ENCODE measurements at regions not wholly inside any gene's neighbourhood (a gene's known extent, or its start where the extent isn't known, plus 50 kb on each side); places are given as distances from the start of the nearest gene placed in this dataset.

DNA sequence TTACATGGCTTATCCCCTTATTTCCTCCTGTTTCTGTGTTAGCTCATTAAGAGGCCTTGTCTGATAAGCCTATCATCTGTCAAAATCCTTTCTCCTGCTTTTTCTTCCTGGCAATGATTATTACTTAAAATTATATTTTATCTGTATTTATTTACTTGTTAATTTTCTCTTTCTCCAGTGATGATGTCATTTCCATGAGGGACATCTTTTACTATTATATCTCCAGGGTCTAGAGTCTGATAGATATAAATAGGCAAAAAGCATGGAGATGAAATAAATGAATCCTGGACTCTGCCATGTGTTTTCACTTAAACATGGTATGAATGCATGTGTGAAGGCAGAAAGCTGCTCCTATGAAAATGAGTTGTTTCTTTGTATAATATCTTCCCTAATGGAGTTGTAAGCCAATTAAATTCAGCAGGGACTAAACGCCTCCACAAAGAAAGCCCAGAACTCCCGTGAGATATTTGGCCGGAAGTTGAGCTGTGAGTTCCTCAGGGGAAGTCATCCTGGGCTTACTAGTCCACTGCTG is 375.2 kb downstream of the TUSC7 start (continued):
- TF ChIP-seq, protein P1, sequence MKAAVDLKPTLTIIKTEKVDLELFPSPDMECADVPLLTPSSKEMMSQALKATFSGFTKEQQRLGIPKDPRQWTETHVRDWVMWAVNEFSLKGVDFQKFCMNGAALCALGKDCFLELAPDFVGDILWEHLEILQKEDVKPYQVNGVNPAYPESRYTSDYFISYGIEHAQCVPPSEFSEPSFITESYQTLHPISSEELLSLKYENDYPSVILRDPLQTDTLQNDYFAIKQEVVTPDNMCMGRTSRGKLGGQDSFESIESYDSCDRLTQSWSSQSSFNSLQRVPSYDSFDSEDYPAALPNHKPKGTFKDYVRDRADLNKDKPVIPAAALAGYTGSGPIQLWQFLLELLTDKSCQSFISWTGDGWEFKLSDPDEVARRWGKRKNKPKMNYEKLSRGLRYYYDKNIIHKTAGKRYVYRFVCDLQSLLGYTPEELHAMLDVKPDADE (IDR thresholded peaks at IDR 0.05), result no peak
- no peak for TF ChIP-seq ZNF331 (CRISPR knock-in tag; IDR thresholded peaks at IDR 0.05; ENCODE audit: low read depth)
- TF ChIP-seq, protein P2, sequence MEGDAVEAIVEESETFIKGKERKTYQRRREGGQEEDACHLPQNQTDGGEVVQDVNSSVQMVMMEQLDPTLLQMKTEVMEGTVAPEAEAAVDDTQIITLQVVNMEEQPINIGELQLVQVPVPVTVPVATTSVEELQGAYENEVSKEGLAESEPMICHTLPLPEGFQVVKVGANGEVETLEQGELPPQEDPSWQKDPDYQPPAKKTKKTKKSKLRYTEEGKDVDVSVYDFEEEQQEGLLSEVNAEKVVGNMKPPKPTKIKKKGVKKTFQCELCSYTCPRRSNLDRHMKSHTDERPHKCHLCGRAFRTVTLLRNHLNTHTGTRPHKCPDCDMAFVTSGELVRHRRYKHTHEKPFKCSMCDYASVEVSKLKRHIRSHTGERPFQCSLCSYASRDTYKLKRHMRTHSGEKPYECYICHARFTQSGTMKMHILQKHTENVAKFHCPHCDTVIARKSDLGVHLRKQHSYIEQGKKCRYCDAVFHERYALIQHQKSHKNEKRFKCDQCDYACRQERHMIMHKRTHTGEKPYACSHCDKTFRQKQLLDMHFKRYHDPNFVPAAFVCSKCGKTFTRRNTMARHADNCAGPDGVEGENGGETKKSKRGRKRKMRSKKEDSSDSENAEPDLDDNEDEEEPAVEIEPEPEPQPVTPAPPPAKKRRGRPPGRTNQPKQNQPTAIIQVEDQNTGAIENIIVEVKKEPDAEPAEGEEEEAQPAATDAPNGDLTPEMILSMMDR (conservative IDR thresholded peaks at IDR 0.05; ENCODE audit: low read depth in 2 of 2), result no peak
- TF ChIP-seq ZNF114 (CRISPR knock-in tag; IDR thresholded peaks at IDR 0.05), result no peak
- TF ChIP-seq, protein P3, sequence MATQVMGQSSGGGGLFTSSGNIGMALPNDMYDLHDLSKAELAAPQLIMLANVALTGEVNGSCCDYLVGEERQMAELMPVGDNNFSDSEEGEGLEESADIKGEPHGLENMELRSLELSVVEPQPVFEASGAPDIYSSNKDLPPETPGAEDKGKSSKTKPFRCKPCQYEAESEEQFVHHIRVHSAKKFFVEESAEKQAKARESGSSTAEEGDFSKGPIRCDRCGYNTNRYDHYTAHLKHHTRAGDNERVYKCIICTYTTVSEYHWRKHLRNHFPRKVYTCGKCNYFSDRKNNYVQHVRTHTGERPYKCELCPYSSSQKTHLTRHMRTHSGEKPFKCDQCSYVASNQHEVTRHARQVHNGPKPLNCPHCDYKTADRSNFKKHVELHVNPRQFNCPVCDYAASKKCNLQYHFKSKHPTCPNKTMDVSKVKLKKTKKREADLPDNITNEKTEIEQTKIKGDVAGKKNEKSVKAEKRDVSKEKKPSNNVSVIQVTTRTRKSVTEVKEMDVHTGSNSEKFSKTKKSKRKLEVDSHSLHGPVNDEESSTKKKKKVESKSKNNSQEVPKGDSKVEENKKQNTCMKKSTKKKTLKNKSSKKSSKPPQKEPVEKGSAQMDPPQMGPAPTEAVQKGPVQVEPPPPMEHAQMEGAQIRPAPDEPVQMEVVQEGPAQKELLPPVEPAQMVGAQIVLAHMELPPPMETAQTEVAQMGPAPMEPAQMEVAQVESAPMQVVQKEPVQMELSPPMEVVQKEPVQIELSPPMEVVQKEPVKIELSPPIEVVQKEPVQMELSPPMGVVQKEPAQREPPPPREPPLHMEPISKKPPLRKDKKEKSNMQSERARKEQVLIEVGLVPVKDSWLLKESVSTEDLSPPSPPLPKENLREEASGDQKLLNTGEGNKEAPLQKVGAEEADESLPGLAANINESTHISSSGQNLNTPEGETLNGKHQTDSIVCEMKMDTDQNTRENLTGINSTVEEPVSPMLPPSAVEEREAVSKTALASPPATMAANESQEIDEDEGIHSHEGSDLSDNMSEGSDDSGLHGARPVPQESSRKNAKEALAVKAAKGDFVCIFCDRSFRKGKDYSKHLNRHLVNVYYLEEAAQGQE (IDR thresholded peaks at IDR 0.05; ENCODE audit: unreplicated experiment), result no peak

DNA sequence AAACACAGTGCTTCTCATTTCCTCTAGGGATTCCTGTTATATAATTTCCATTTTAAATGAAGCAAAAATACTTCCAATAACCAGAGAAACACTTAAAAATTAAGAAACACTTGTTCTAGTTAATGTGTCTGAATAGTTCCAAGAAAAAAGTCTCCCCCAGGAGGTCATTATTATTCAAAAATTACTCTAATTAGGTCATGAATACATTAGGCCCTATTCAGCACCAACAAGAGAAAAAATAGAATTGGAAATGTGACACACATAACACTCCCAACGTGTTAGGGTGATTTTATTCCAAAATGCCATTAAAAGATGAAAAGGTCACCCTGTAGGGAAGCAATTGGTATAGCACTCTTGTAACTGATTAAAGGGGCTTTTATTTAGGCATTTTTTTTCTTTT is 382.1 kb downstream of the TUSC7 start:
- H3K4me2 ChIP-seq, result peak overlapping the region; percentile 14; the same call in 1 of the 2 replicates
- peaks cover 12% of the 10 kb centered on the region; the same call in 2 of the 3 replicates for H3K9me3 Mint-ChIP-seq
- no peaks in the 10 kb centered on the region for H3K27me3 Mint-ChIP-seq (ENCODE audit: insufficient read depth, low read depth, poor library complexity)
- DNase-seq (ENCODE audit: low spot score) (no peak), ATAC-seq (no peak)
- H3K27ac ChIP-seq (ENCODE audit: low read depth), result no peak overlapping the region
- peaks cover 7% of the 10 kb centered on the region for H3K4me1 Mint-ChIP-seq
- H3F3A ChIP-seq (replicated peaks; ENCODE audit: low read depth), result no peaks in the 10 kb centered on the region
- no peaks in the 10 kb centered on the region for H3K27me3 ChIP-seq (ENCODE audit: insufficient read depth)
- 0 out of 2 replicates have a peak, but pooled peaks cover 4% of the 10 kb centered on the region for H3K4me1 ChIP-seq (ENCODE audit: insufficient read depth)
- no peak overlapping the region for H2AFZ ChIP-seq
- H3K79me2 ChIP-seq (replicated peaks; ENCODE audit: insufficient read depth), result no peaks in the 10 kb centered on the region
- H3K36me3 ChIP-seq (ENCODE audit: insufficient read depth), result no peaks in the 10 kb centered on the region
- no peak overlapping the region for H3K27ac Mint-ChIP-seq
- peaks cover 5% of the 10 kb centered on the region for H3K36me3 Mint-ChIP-seq (ENCODE audit: low read depth)
- no peak overlapping the region for H3K4me3 Mint-ChIP-seq
- no peaks in the 10 kb centered on the region for H4K20me1 ChIP-seq (replicated peaks; ENCODE audit: insufficient read depth)
- no peak overlapping the region for H3K4me3 ChIP-seq
- peaks cover 6% of the 10 kb centered on the region; the same call in 1 of the 2 replicates for H3K9me2 ChIP-seq (ENCODE audit: insufficient read depth)
- TF ChIP-seq JUNB (IDR thresholded peaks at IDR 0.05; ENCODE audit: unreplicated experiment) (no peak), ZNF114 (CRISPR knock-in tag; IDR thresholded peaks at IDR 0.05) (no peak)
- TF ChIP-seq, protein P1 (IDR thresholded peaks at IDR 0.05), result no peak

All from GM23338 (cell line).